ENCODE measurements at regions not wholly inside any gene's neighbourhood (a gene's known extent, or its start where the extent isn't known, plus 50 kb on each side); places are given as distances from the start of the nearest gene placed in this dataset.

DNA sequence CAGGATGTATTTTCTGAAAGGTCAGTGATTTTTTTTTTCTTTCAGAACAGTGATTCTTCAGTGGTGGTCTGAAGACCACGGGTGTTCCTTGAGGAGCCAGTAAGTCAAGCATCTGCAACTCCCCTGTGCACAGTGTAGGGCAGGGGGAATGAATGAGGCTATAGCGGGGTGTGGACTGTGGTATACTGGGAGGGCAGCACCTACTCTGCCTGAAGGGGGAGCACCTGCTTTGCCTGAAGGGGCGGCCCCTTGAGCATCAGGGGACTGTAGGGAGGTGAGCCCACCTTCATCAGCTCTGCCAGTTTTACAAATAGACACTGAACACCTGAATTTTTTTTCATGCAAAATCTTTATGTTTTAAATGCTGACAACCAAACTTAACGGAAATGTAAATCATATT lies 77.5 kb upstream of the RIPOR2 start:
- DNase-seq = peak; percentile 16

- peak; percentile 18 for DNase-seq
Measured at GRCh38 chr6:25014369-25014768, 78.6 kb upstream of the RIPOR2 start.

DNA sequence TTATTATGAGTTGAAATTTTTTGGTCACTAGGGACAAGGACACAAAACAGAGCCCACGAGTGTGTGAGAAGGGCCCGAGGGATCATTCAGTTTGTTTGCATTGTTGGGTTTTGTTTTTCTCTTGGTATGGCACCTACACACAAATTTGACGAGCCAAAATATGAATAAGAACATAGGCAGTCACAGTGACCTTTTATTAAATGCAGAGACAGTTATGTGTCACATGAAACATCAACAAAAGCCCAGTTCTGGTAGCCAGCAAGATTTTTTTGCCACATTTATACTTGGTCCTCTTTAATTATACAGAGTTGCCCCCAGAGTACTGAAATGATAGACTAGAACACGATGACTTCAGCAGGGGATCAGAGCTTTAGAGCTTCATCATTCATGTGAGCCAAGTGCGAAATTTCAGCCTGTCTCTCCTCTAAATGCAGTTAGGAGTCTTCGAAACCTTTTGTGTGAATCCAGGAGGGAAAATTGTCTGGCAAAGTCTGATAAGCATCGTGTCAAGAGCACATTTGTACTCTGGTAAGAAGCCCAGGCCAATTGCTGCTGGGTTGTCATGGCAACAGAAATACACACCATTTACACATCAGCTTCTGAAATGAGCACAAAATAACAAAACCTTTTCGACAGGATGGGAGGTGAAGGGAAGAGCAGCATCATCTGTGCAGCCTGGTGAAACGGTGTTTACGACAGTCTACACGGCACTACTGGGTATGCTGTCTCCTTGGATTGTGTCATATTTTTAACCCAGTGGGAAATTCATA lies 79.2 kb upstream of the RIPOR2 start:
- DNase-seq = peak; percentile 49

DNA sequence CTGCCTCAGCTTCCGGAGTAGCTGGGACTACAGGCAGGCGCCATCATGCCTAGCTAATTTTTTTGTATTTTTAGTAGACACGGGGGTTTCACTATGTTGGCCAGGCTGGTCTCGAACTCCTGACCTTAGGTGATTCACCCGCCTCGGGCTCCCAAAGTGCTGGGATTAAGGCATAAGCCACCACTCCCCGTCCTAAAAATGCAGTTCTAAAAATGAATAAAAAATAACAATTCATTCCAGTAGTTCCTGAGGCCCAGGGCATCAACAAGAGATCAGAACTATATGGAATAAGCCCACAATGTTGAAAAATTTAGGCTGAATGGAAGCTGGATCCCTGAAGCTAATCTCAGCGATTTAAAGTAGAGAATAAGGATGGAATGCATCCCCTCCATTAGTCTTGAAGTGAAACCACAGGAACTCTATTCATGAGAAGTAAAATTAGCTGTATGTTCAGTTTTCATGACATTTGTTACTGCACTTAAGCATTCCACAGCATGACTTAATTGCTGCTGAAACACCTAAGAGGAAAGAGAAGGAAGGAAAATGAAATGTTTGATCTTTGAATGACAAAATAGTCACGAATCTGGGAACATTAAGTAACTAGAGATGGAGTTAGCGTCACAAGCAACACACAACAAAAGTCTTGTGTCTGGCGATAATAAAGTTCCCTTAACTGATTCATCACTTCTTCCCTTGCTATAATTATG lies 80.4 kb upstream of the RIPOR2 start:
- DNase-seq = no peak

GRCh38 chr6:25017486-25017885 lies 81.7 kb upstream of the RIPOR2 start:
- DNase-seq = peak; percentile 88

GRCh38 chr6:25017932-25018567 lies 82.3 kb upstream of the RIPOR2 start:
- DNase-seq = peak; percentile 58

- DNase-seq = no peak
Measured at GRCh38 chr6:25018568-25018954, 82.8 kb upstream of the RIPOR2 start.

DNA sequence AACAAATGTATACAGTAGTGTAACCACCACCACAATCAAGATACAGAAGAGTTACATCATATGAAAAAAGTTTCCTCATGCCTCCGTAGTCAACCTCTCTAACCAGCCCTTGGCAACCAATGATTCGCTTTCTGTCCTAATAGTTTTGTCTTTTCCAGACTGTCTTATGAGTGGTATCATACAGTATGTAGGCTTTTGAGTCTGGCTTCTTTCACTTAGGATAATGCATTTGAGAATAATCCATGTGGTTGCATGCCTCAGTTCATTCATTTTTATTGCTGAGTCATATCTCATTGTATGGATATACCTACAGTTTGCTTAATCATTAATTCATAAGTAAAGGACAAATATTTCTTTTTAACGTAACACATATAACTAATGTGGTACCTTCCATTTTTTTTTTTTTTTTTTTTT lies 86.4 kb upstream of the RIPOR2 start:
- DNase-seq = peak; percentile 53

DNA sequence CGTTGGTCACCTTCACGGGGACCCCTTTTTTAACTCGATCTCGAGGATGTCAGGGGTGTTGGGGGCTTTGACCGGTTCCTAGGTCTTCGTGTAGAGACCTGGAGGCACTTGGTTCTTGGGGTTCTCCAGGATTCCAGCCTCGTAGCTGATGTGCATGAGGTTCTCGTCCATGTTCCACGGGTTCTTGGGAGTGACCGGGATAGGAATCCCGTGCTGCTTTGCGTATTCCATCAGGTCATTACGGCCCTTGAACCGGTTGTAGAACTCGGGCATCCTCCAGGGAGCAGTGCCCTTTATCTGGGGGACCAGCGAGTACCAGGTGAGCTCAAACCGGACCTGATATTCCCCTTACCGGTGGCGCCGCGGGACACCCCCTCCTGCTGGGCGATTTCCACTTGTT lies 88.0 kb upstream of the RIPOR2 start:
- no peak for DNase-seq

GRCh38 chr6:25024821-25025220 lies 89.1 kb upstream of the RIPOR2 start:
- DNase-seq = no peak

GRCh38 chr6:25025248-25025918 lies 89.6 kb upstream of the RIPOR2 start:
- DNase-seq = no peak

- DNase-seq = no peak
Measured at GRCh38 chr6:25025919-25026301, 90.2 kb upstream of the RIPOR2 start.

DNA sequence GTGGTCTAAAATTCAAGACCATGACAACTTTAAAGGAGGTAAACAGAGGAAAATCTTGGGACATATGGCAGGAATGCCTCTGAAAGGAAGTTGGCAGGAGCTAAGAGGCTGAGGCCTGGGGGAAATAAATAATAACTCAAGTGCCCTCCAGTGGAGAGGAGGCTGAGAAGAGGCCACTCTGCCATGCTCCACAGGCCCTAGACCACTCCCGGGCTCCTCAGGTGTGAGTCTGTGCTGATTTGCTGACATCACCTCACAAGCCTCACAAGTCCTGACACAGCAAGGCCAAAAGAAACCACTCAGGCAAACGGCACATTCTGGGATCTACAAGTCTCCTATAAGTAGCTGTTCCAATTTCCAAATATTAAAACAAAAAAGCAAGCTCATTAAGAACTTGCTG lies 91.0 kb upstream of the RIPOR2 start:
- no peak for DNase-seq

- no peak for DNase-seq
Measured at GRCh38 chr6:25027221-25027916, 91.6 kb upstream of the RIPOR2 start.

GRCh38 chr6:25028328-25028727 lies 92.6 kb upstream of the RIPOR2 start:
- no peak for DNase-seq

DNA sequence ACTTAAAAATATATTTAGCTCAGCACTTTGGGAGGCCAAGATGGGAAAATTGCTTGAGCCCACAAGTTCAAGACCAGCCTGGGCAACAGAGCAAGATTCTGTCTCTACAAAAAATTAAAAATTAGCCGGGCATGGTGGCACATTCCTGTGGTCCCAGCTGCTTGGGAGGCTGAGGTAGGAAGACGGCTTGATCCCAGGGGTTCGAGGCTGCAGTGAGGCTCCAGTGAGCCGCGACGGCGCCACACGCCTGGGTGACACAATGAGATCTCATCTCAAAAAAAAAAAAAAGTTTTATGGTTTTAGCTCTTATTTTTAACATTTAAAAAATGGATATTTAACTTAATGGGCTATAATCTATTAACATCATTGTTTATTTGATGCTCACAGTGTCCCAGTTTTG lies 97.2 kb upstream of the RIPOR2 start:
- no peak for DNase-seq

GRCh38 chr6:25034431-25034921 lies 98.7 kb upstream of the RIPOR2 start:
- no peak for DNase-seq

DNA sequence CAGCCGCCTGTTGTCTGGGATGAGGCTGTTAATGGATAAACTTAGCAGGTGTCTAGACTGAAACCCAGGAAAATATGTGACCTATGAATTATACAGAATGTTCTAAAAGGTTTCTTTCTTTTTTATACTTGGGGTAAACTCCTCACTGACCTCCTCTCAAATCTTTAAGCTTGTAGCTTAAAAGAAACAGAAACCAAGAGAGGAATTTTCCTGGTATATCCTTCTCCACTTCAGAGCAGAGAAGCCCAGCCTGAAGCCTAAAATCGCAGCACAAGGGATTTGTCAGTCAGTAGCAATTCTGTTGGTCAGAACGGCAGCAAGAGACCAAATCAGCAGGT lies 99.4 kb upstream of the RIPOR2 start:
- no peak for DNase-seq

DNA sequence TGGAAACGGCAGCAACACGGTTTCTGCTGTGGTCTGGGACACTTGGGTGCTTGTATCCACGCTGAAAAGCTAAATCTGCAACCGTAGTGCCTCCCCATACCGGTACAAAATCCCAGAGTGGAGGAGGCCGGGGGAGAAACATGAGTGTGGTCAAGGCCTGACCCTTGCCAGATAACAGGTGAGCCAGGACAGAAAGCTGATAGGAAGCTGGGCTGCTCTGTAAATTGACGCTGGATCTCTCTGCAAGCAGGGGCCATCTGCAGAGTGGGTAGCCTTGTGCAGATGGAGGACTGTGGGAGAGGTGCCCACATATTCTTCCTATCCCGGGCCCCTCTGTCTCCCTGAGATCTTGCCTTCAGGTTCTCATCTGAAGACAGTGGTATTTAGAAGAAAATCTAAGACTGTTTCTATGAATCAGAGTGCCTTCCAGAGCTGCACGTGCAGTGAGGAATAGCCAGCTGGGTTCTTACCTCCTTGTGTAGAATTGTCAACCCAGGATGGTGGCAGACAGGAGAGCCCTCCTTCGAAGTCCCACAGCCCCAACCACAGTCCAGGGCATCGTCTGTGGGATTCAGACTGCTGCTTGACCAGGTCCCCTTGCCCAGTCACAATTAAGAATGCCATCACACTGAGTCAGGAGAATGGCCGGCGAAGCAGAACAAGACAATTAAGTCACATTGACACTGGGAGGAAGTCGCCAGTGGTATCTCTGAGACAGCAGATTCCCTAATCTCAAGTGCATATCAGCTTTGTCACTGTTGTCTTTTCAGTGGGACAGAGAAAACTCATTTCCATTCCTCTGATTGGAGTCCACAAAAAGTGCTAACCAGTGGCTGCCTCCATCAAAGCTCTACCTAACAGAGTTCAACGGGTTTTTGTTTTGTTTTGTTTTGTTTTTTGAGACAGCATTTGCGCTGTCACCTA lies 100.0 kb upstream of the RIPOR2 start:
- DNase-seq = no peak

DNA sequence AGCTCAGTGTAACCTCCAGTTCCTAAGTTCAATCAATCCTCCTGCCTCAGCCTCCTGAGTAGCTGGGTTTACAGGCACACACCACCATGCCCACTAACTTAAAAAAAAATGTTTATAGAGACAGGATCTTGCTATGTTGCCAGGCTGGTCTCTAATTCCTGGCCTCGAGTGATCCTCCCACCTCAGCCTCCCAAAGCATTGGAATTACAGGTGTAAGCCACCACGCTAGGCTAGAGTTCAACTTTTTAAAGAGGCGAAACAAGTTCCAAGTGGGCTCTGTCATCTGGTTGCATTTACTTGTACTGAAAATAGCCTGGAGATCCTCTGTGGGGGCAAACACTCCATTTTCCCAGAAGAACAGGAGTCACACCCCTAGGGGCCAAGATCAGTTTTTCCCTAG lies 100.7 kb upstream of the RIPOR2 start:
- DNase-seq = no peak

GRCh38 chr6:25038300-25038699 lies 102.5 kb upstream of the RIPOR2 start:
- no peak for DNase-seq

DNA sequence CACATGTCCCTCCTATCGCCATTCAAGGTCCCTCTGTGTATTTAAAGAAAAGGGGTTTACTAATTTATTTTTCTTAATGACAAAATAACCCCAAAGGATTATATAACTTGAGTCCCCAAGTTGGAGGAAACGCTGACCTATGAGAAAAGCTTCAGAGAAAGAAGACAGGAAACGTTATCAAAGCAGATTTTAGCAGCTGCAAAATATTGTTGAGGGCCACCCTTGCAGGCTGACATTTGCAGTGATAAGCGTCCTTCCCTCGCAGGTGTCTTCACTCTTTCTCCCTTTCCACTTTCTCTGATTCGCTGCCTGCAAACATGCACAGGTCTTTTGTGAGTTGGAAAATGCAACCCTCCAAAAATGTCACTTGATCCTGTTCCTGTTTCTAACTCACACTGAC lies 103.2 kb upstream of the RIPOR2 start:
- DNase-seq = no peak

Data from NCI-H226 (cell line).